Erythroblast (primary cell): ENCODE measurements at regions not wholly inside any gene's neighbourhood (a gene's known extent, or its start where the extent isn't known, plus 50 kb on each side); places are given as distances from the start of the nearest gene placed in this dataset.

ENCODE experiments used
- GATA1 ChIP-seq: IDR thresholded peaks from 2 replicates; pipeline ENCODE4 v1.6.1; 2011; ENCODE audit warnings: low read depth, mild to moderate bottlenecking, control low read depth, low read length, moderate library complexity
- POLR2A ChIP-seq: IDR thresholded peaks from 2 replicates; pipeline ENCODE4 v1.6.1; 2011; ENCODE audit warnings: mild to moderate bottlenecking, low read length

- TF ChIP-seq POLR2A (no peak), GATA1 (no peak)
Observed at GRCh38 chr6:76532647-76533046, 460.2 kb upstream of the IMPG1 start.
